GM19372 (cell line): ENCODE measurements at regions not wholly inside any gene's neighbourhood (a gene's known extent, or its start where the extent isn't known, plus 50 kb on each side); places are given as distances from the start of the nearest gene placed in this dataset.
"Not testable (repeated sequence)": the region's sequence is repeated elsewhere in the genome, so short reads cannot be mapped to it uniquely, and the experiment has no call there.

Experiments used
- ATAC-seq: cut with Tn5 transposase; IDR thresholded peaks from one replicate; pipeline ENCODE4 v1.9.1; 2021; ENCODE audit warnings: mild to moderate bottlenecking, low read depth, moderate library complexity; ENCODE audit not compliant: unreplicated experiment

- not testable (repeated sequence) for ATAC-seq
Measured at GRCh38 chr10:63984061-63984460, 462.9 kb downstream of the REEP3 start.

DNA sequence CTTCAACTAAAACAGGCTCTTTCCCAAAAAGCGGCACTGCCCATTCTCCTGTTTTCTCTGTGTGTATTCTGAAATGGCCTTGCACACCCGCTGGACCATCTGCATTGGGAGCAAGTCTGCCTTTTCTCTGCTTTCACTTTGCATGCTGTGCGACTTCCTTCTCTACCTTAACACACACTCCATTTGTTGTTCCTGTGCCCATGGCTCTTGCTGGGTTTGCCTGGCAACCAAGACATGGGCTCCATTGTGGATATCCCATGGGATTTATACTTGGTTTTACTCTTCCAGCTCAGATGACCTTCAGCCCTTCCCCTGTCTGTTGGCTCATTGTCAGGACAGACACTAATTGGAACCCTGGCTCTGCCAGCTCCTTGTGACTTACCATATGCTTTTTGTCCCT is 465.3 kb downstream of the REEP3 start:
- no peak for ATAC-seq

- no peak for ATAC-seq
Measured at GRCh38 chr10:63987212-63987611, 466.0 kb downstream of the REEP3 start.

GRCh38 chr10:63994371-63994770 is 473.2 kb downstream of the REEP3 start:
- ATAC-seq, result no peak

DNA sequence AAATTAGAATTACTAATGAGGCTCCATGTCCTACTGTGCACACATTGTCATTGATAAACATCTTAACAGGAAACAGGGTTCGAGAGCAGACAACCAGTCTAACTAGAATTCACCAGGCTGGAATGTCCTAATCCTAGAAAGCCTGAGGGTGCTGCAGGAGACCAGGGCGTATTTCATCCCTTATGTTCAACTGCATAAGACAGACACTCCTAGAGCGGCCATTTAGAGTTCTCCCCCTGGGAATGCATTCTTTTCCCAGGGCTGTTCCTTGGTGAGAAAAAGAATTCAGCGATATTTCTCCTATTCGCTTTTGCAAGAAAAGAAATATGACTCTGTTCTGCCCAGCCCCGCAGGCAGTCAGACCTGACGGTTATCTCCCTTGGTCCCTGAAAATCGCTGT is 486.0 kb downstream of the REEP3 start:
- no peak for ATAC-seq

DNA sequence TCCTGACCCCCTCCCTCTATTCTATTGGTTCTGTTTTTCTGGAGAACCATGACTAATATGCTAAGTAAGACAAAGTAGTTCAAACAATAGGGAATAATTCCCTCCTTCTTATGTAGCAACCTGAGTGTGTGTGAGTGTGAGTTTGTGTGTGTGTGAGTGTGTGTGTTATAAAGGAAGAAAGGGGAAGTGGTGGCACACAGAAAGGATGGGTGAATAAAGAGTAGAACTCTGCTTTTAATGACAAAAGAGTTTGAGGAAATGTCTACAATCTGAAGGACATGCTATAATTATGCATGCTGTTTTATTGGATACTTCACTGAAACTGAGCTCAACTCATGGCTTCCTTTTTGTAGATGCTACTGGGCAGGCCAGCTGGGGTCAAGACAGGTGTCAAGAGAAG is 489.5 kb downstream of the REEP3 start:
- no peak for ATAC-seq

DNA sequence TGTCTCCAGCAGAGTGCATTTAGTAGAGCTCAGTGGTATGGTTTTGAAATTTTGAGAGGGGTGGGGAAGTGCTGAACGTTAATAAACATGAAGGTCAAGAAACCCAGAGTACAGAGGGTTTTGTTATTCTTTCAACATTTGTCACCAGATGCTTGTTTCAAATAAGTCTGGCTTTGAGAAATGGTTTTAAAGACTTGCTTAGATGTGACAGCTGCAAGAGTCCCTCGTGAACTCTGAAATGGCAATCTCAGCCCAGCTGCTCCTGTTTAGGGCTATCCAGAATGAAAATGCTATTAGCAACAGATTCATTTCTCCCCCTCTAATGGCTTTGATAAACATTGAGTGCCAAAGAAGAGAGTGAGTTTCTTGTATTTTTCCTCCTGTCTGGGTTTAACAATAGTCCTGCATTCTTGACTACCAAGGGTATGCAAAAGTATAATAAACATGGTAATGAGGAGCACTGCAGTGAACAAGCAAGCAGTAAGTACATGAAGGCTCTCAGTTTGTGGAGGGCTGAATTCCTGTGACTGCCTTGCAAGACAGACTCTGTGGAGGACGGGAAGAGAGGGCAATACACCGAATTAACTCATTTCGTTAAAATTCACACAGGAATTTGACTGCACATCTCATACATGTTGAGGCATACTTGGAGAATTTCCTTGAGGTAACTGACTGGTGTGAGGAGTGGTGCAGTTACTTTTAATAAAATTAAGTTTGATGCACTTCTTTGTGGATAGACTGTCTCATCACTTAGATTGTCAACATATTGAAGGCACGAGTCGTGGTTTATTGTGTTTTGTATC is 490.9 kb downstream of the REEP3 start:
- no peak for ATAC-seq

DNA sequence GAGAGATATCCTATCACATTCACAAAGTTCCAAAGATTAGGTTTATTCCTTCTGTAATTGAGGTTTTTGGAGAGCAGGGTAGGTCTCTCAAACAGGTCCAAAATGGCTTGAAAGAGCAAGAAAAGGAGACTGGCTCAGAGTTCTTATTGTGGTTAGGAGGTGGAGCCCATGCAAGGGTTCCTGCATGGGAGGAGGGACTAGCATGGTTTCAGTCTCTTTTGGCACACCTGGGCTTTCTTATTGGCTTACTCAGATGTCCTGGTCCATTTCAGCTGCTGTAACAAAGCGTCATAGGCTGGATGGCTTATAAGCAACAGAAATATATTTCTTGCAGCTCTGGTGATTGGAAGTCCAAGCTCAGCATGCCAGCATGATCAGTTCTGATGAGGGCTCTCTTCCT is 493.1 kb downstream of the REEP3 start:
- ATAC-seq, result no peak

DNA sequence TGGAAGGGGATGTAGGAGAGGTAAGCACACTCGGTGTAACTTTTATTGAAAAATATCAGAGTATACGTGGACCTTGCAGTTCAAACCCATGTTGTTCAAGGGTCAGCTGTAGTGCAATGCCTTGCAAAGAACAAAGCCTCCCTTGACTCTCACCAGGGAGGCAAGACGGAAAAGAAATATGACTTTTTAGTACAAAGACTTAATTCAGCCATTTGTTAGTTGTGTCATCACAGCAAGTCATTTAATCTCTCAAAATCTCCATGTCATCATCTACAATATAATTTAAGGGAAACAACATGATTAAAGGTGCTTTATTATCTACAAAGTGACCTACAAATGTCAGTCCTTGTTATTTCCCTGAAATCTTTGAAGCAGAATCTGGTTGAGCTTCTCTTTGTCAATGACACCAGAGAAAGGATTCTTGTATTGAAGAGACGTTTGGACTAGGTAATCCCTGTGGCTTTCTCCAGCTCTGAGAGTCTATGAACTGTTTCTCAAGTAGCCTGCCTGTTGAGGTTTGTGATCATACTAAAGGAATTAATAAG is 502.8 kb downstream of the REEP3 start:
- ATAC-seq, result no peak

GRCh38 chr10:64033711-64034110 is 512.5 kb downstream of the REEP3 start:
- no peak for ATAC-seq

GRCh38 chr10:64036321-64036930 is 515.2 kb downstream of the REEP3 start:
- no peak for ATAC-seq

DNA sequence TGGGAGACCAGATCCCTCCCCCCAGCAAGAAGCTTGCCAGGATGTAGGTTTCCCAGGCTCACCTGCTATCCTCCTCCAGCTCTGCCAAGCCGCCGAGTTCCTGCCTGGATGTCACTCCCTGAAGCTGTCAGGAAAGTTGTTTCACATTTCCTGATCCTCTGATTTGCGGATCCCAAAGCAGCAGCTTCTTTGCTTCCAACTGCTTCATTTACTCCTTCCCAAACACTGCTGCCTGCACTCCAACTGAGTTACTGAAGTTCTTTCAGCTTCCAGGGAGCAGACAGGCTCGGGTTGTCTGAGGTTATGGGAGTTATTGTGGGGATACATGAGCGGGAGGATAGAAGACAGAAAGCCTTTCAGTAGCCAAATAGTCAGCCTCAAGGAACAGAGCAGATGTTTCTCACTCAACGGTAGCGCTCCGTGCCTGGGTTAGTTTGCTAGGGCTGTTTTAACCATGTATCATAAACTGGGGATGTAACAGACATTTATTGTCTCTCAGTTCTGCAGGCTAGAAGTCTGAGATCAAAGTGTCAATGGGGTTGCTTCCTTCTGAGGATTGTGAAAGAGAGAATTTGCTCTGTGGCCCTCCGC is 516.0 kb downstream of the REEP3 start:
- ATAC-seq, result no peak

DNA sequence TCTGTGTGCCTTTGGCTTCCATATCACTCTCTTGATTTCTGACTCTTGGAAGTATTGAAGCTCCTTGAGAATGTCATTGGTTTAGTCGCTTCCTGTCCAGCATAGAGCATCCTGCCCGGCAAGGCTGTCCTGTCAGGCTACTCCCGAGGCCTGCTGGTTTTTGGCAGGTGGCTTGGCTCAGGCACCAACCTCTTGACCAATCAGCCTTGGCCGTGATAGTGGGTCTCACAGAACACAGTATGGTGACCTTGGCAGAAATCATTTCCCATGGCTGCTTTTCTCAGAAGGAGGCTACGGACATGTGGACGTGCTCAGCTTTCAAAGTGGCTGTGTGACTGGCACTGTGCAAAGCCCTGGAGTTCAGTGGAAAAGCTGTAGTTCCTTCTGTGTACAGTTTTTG is 516.9 kb downstream of the REEP3 start:
- no peak for ATAC-seq

DNA sequence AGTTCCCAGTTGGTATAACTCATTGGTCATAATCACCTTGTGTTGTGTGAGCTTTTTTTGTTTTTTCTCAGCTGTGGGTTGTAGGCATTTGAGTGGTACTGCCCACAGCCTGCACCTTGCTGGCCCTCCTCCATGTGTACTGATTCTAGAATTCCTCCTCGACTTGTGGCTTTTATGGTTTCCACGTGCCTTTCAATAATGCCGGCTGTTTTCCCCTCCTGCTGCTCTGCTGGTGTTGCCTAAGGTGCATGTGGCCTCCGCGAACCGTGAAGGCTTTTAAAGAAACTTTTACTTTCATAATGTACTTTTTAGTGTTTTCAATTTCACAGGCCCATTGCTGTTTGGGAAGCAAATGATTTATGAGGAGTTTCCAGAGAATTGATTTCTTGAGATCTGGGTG is 518.0 kb downstream of the REEP3 start:
- no peak for ATAC-seq

GRCh38 chr10:64040781-64041180 is 519.6 kb downstream of the REEP3 start:
- no peak for ATAC-seq

DNA sequence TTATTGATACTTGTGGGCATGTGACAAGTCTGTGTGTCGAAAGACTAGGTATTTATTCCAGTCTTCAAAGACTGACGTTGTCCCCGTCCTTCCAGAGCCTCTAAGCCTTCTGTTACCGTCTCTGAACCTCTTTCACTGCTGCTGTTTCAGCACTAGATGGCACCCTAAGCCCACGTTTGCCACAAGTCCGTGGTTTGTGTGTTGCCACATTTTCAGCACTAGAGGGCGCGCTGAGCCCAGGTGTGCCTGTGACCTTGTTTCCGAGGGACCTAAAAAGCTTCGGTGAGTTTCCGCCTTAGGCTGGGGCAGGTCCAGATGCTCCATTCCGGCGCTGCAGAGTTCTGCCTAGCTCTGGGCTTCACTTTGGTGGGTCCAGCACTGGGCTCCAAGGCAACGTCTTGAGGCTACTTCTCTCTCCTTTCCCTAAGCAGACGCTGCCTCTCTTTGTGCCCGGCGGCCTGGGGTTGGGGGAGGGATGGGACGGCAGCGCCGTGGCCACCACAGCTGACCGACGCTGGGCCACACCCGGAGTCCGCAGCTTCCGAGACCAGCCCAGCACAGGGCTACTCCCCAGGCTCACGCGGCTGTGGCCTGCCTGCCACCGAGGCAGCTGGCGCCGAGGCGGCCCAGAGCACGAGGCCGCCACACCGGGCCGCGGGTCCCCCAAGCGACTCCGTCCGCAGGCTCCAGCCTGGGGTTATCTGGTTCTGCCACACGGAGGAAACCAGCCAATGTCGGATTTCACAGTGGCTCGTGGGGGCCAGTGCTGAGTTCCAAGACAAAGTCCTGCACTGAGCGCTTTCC is 520.2 kb downstream of the REEP3 start:
- ATAC-seq, result peak; percentile 88

DNA sequence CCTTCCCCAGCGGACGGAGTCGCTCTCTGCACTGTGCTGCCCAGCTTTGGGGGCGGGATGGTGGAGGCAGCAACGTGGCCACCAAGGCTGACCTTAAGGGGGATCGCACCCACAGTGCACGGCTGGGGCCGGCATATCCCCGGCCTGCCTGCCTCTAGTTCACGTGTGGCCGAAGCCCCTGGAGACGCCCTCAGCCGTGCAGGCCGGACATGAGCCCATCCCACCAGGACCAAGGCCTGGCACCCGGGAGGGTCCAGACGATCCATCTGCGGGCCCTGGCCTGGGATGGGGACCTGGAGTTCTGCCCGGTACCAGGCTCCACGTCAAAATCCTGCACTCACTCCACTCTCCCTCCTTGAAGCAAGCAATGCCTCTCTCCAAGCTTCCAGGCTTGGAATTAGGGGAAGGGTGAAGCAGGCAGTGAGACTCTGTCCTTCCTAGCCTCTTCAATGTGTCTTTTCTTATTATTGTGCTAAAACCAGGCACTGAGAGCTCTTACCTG is 520.8 kb downstream of the REEP3 start:
- no peak for ATAC-seq

GRCh38 chr10:64044098-64044497 is 522.9 kb downstream of the REEP3 start:
- ATAC-seq, result no peak

- not testable (repeated sequence) for ATAC-seq
Measured at GRCh38 chr10:64044957-64045632, 523.9 kb downstream of the REEP3 start.

GRCh38 chr10:64054392-64054791 is 533.2 kb downstream of the REEP3 start:
- no peak for ATAC-seq
